GM18867 (cell line): ENCODE measurements at regions not wholly inside any gene's neighbourhood (a gene's known extent, or its start where the extent isn't known, plus 50 kb on each side); places are given as distances from the start of the nearest gene placed in this dataset.

Experiments
- ATAC-seq: cut with Tn5 transposase; IDR thresholded peaks from one replicate; pipeline ENCODE4 v1.9.1; 2021; ENCODE audit warnings: mild to moderate bottlenecking, moderate library complexity; ENCODE audit not compliant: unreplicated experiment

- no peak for ATAC-seq
These were observed 471.1 kb upstream of the ANO3 start for GRCh38 chr11:25860677-25861450.

GRCh38 chr11:25862159-25862558 is 469.8 kb upstream of the ANO3 start:
- no peak for ATAC-seq

GRCh38 chr11:25863986-25864385 is 467.9 kb upstream of the ANO3 start:
- ATAC-seq = no peak

- ATAC-seq = no peak
These were observed 455.4 kb upstream of the ANO3 start for GRCh38 chr11:25876456-25876965.

- ATAC-seq = no peak
These were observed 445.9 kb upstream of the ANO3 start for GRCh38 chr11:25886036-25886435.

- no peak for ATAC-seq
These were observed 441.2 kb upstream of the ANO3 start for GRCh38 chr11:25890626-25891260.

- no peak for ATAC-seq
These were observed 440.0 kb upstream of the ANO3 start for GRCh38 chr11:25891960-25892359.

- no peak for ATAC-seq
These were observed 432.2 kb upstream of the ANO3 start for GRCh38 chr11:25899617-25900160.

- ATAC-seq = no peak
These were observed 431.1 kb upstream of the ANO3 start for GRCh38 chr11:25900814-25901213.

- no peak for ATAC-seq
These were observed 430.5 kb upstream of the ANO3 start for GRCh38 chr11:25901415-25901814.

GRCh38 chr11:25902476-25902875 is 429.5 kb upstream of the ANO3 start:
- no peak for ATAC-seq

GRCh38 chr11:25908726-25909125 is 423.2 kb upstream of the ANO3 start:
- ATAC-seq = no peak

GRCh38 chr11:25910086-25910485 is 421.8 kb upstream of the ANO3 start:
- ATAC-seq = no peak

- no peak for ATAC-seq
These were observed 411.6 kb upstream of the ANO3 start for GRCh38 chr11:25920356-25920755.

- no peak for ATAC-seq
These were observed 407.3 kb upstream of the ANO3 start for GRCh38 chr11:25924586-25924985.

GRCh38 chr11:25925359-25925758 is 406.6 kb upstream of the ANO3 start:
- ATAC-seq = no peak

GRCh38 chr11:25927411-25927953 is 404.4 kb upstream of the ANO3 start:
- ATAC-seq = no peak

GRCh38 chr11:25928076-25928475 is 403.9 kb upstream of the ANO3 start:
- ATAC-seq = no peak

GRCh38 chr11:25938952-25939351 is 393.0 kb upstream of the ANO3 start:
- ATAC-seq = no peak

GRCh38 chr11:25939691-25940090 is 392.2 kb upstream of the ANO3 start:
- no peak for ATAC-seq

GRCh38 chr11:25941353-25941752 is 390.6 kb upstream of the ANO3 start:
- ATAC-seq = no peak

GRCh38 chr11:25943031-25943430 is 388.9 kb upstream of the ANO3 start:
- ATAC-seq = no peak
